HL-60 (cell line): ENCODE measurements at regions not wholly inside any gene's neighbourhood (a gene's known extent, or its start where the extent isn't known, plus 50 kb on each side); places are given as distances from the start of the nearest gene placed in this dataset.

Experiments used
- CTCF ChIP-seq: IDR thresholded peaks from one replicate; pipeline ENCODE4 v1.5.1; 2011; ENCODE audit warnings: low read length, control low read depth, inconsistent platforms; ENCODE audit not compliant: insufficient read depth
- REST ChIP-seq: IDR thresholded peaks from 2 replicates; pipeline ENCODE4 v1.6.1; 2012; ENCODE audit warnings: low read depth; ENCODE audit not compliant: insufficient replicate concordance

GRCh38 chr5:74407701-74408100, 232.8 kb downstream of the ENC1 start:
- TF ChIP-seq CTCF (no peak), REST (no peak)
